Gastroesophageal sphincter (tissue), 3 donors: ENCODE measurements at regions not wholly inside any gene's neighbourhood (a gene's known extent, or its start where the extent isn't known, plus 50 kb on each side); places are given as distances from the start of the nearest gene placed in this dataset.
"Not testable (repeated sequence)": the region's sequence is repeated elsewhere in the genome, so short reads cannot be mapped to it uniquely, and the experiment has no call there.

Experiments used
- POLR2A ChIP-seq, 2 donors: fragments of 450-650 bp; IDR thresholded peaks; one replicate each; pipeline ENCODE4 v1.6.1; 2017; ENCODE audit warnings: antibody characterized with exemption in 2 of 2, mild to moderate bottlenecking in 2 of 2, moderate library complexity in 1 of 2
- TF ChIP-seq, protein P1 (sequence below), 4 experiments: fragments of 200-600 bp in 2 of 4; fragments of 450-650 bp in 2 of 4; sonication (generic) in 1 of 4; IDR thresholded peaks; one replicate each; pipeline ENCODE4 v1.5.1; 2017 to 2019; ENCODE audit warnings: antibody characterized with exemption in 4 of 4, mild to moderate bottlenecking in 2 of 4, moderate library complexity in 2 of 4

DNA sequence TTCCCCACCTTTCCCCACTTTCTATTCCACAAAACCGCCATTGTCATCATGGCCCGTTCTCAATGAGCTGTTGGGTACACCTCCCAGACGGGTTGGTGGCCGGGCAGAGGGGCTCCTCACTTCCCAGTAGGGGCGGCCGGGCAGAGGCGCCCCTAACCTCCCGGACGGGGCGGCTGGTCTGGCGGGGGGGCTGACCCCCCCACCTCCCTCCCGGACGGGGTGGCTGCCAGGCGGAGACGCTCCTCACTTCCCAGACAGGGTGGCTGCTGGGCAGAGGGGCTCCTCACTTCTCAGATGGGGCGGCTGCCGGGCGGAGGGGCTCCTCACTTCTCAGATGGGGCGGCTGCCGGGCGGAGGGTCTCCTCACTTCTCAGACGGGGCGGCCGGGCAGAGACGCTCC is 299.7 kb downstream of the FLRT2 start:
- not testable (repeated sequence) for TF ChIP-seq POLR2A (IDR thresholded peaks at IDR 0.05)
- TF ChIP-seq, protein P1, sequence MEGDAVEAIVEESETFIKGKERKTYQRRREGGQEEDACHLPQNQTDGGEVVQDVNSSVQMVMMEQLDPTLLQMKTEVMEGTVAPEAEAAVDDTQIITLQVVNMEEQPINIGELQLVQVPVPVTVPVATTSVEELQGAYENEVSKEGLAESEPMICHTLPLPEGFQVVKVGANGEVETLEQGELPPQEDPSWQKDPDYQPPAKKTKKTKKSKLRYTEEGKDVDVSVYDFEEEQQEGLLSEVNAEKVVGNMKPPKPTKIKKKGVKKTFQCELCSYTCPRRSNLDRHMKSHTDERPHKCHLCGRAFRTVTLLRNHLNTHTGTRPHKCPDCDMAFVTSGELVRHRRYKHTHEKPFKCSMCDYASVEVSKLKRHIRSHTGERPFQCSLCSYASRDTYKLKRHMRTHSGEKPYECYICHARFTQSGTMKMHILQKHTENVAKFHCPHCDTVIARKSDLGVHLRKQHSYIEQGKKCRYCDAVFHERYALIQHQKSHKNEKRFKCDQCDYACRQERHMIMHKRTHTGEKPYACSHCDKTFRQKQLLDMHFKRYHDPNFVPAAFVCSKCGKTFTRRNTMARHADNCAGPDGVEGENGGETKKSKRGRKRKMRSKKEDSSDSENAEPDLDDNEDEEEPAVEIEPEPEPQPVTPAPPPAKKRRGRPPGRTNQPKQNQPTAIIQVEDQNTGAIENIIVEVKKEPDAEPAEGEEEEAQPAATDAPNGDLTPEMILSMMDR (IDR thresholded peaks at IDR 0.05) = not testable (repeated sequence)
